HG02970 (cell line): ENCODE measurements at regions not wholly inside any gene's neighbourhood (a gene's known extent, or its start where the extent isn't known, plus 50 kb on each side); places are given as distances from the start of the nearest gene placed in this dataset.

ENCODE experiments used
- ATAC-seq: cut with Tn5 transposase; IDR thresholded peaks from one replicate; pipeline ENCODE4 v1.9.1; 2021; ENCODE audit warnings: mild to moderate bottlenecking, moderate library complexity, moderate number of reproducible peaks; ENCODE audit not compliant: unreplicated experiment, low FRiP score

GRCh38 chr12:45665941-45666340 lies 63.6 kb upstream of the ARID2 start:
- no peak for ATAC-seq

GRCh38 chr12:45666396-45666795 lies 63.1 kb upstream of the ARID2 start:
- ATAC-seq = no peak

- no peak for ATAC-seq
These were observed 62.7 kb upstream of the ARID2 start for GRCh38 chr12:45666816-45667215.

GRCh38 chr12:45667761-45668160 lies 61.7 kb upstream of the ARID2 start:
- no peak for ATAC-seq

- peak; percentile 15 for ATAC-seq
These were observed 60.9 kb upstream of the ARID2 start for GRCh38 chr12:45668641-45669040.

GRCh38 chr12:45669093-45669492 lies 60.4 kb upstream of the ARID2 start:
- peak; percentile 79 for ATAC-seq

GRCh38 chr12:45669792-45670191 lies 59.7 kb upstream of the ARID2 start:
- no peak for ATAC-seq

- ATAC-seq = no peak
These were observed 59.0 kb upstream of the ARID2 start for GRCh38 chr12:45670346-45671065.

GRCh38 chr12:45671254-45671653 lies 58.3 kb upstream of the ARID2 start:
- ATAC-seq = no peak

- no peak for ATAC-seq
These were observed 55.1 kb upstream of the ARID2 start for GRCh38 chr12:45674181-45674977.

GRCh38 chr12:45675534-45675933 lies 54.0 kb upstream of the ARID2 start:
- ATAC-seq = no peak
